GM19452 (cell line): ENCODE measurements at regions not wholly inside any gene's neighbourhood (a gene's known extent, or its start where the extent isn't known, plus 50 kb on each side); places are given as distances from the start of the nearest gene placed in this dataset.
"Not testable (repeated sequence)": the region's sequence is repeated elsewhere in the genome, so short reads cannot be mapped to it uniquely, and the experiment has no call there.

ENCODE experiments used
- ATAC-seq: cut with Tn5 transposase; IDR thresholded peaks from one replicate; pipeline ENCODE4 v1.9.1; 2021; ENCODE audit not compliant: unreplicated experiment

GRCh38 chr1:148386617-148387016 is 96.5 kb downstream of the PPIAL4G start:
- ATAC-seq = no peak

- not testable (repeated sequence) for ATAC-seq
Observed at GRCh38 chr1:148386031-148386398, 97.1 kb downstream of the PPIAL4G start.

GRCh38 chr1:148385371-148386030 is 97.6 kb downstream of the PPIAL4G start:
- no peak for ATAC-seq

DNA sequence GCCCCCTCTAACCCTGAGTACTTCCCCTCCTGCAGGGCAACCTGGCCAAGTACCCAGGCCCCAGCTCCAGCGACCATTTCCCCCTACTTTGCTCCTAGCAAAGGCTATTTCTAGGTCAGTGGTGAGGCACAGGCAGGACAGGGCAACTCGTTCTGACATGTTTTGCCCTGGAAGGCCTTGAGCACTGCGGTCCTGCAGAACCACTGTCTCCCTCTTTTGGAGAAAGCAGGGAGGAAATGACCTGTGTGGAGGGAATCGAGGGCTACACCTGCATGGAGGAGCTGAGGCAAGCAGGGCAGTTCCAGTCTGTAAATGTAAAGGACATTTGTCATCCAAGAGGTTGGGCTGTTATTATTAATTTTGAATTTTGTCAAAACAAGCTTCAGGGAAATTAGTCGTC is 99.1 kb downstream of the PPIAL4G start:
- no peak for ATAC-seq

DNA sequence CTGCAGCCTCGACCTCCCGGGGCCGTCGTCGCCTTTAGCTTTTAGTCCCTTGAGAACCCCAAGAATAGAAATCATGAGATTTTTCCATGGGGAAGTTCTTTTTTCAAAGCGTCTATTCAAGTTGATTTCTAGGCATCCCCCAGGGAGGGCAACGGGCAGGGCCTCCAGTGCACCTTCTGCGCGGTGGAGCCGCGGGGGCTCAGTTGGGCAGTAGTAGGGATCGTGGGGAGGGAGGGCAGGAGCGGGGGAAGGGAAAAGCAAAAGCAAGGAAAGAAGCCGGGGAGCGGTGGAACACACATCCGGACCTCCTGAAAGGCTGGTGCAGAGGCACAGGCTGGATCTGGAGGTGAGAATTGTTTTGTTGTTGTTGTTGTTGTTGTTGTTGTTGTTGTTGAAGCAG is 103.4 kb downstream of the PPIAL4G start:
- ATAC-seq = no peak

GRCh38 chr1:148379170-148379500 is 104.0 kb downstream of the PPIAL4G start:
- ATAC-seq = no peak

DNA sequence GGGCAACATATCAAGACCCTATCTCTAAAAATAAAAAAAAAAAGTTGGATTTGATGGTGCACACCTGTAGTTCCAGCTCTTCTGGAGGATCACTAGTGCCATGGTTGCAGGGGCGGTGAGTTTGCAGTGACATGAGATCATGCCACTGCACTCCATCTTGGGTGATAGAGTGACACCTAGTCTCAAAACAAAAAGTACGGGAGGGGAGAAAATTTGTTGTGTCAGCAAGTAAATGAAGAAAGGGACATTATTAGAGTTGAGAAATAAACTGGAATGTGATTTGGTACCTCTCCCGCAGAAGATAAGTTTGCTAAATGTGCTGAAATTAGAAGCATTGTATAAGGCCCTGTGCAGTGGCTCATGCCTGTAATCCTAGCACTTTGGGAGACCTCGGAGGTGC is 105.1 kb downstream of the PPIAL4G start:
- not testable (repeated sequence) for ATAC-seq

DNA sequence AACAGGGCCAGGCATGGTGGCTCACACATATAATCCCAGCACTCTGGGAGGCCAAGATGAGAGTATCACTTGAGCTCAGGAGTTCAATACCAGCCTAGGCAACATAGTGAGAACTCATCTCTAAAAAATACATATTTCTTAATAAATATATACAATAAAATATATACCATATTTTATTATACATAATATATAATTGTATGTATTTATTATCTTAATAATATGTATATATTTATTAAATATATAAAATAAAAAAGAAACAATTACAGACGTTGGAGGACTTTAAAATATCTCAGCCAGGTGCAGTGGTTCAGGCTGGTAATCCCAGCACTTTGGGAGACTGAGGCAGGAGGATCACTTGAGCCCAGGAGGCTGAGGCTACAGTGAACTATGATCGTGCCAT is 106.1 kb downstream of the PPIAL4G start:
- ATAC-seq = not testable (repeated sequence)

DNA sequence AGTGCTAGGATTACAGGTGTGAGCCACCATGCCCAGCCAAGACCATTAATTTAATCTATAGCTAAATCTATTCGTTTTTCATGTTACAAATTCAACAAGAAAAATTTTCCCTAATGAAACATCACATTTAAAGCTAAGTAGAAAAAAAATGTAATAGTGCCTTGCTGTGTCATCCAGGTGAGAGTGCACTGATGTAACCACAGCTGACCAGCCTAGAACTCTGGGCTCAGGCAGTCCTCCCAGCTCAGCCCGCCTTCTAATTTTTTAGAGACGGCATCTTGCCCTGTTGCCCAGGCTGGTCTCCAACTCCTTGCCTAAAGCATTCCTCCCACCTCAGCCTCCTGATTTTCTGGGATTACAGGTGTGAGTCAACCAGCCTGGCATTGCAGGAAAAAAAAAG is 109.0 kb downstream of the PPIAL4G start:
- no peak for ATAC-seq

DNA sequence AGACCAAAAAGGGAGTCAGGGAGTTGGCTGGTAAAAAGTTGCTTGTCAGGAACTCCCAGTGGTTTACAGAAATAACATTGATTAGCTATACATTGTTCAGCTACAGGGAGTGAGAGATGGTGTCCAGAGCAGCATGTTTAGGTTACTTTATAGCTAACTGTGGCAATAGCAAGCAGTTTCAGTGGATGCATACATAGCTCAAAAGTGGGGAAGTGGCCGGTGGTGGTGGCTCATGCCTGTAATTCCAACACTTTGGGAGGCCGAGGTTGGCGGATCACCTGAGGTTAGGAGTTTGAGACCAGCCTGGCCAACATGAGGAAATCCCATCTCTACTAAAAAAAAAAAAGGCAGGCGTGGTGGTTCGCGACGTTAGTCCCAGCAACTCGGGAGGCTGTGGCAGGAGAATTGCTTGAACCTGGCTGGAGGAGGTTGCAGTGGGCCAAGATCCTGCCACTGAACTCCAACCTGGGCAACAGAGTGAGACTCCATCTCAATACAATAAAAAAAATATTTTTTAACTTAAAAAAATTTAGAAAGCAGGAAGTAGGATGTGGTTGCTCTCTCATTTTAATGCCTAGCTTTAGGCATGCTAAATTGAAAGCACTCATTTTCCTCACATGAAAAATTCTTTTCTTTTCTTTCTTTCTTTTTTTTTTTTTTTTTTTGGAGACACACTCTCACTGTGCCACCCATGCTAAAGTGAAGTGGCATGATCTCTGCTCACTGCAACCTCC is 109.7 kb downstream of the PPIAL4G start:
- no peak for ATAC-seq

GRCh38 chr1:148372731-148373130 is 110.4 kb downstream of the PPIAL4G start:
- ATAC-seq = no peak

DNA sequence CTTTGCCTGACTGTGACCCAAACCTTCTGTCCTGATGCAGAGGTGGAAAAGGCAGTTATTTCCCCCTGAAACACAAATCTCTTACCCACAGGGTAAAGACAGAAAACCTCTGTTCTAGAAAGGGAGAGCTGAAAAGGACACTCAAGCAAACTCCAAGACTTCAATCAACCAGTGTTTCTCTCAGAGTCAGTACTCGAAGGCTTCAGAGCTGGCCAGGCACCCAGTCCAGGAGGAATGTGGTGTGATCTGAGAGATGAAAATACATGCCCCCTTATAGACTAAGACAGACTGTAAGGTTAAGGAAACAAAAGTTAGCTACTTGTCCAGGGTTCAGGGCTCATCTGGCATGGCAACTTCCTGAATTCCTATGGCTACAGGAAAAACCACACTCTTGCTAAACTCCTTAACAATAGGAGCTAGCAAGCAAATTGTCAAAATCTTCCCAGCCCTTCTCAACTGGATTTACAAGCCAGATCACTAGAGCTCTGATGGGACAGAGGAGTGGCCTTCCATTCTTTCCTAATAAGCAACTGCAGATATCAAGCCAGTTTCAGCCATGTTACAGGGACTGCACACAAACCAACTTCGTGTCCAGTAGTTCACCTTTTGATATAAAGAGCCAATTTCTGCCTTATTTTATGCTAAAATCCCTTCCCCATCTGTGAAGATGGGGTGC is 110.9 kb downstream of the PPIAL4G start:
- not testable (repeated sequence) for ATAC-seq

GRCh38 chr1:148371551-148371994 is 111.5 kb downstream of the PPIAL4G start:
- not testable (repeated sequence) for ATAC-seq

DNA sequence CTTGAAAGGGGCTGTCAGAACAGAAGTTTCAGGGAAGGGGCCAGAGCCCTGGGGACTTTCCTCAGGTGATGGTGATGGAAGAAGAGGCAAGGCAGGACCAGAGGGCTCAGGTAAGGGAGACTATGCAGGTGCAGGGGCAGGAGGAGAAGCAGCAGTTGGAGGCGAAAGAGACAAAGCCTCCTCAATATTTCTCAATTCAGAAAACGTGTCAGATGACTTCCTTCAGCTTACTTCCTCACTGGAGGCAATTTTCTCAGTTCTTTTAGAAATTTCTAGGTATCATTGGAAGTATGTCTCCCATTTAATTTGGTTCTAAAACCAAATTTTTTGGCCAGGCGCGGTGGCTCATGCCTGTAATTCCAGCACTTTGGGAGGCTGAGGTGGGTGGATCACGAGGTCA is 112.4 kb downstream of the PPIAL4G start:
- not testable (repeated sequence) for ATAC-seq

- no peak for ATAC-seq
Observed at GRCh38 chr1:148367596-148367995, 115.5 kb downstream of the PPIAL4G start.

DNA sequence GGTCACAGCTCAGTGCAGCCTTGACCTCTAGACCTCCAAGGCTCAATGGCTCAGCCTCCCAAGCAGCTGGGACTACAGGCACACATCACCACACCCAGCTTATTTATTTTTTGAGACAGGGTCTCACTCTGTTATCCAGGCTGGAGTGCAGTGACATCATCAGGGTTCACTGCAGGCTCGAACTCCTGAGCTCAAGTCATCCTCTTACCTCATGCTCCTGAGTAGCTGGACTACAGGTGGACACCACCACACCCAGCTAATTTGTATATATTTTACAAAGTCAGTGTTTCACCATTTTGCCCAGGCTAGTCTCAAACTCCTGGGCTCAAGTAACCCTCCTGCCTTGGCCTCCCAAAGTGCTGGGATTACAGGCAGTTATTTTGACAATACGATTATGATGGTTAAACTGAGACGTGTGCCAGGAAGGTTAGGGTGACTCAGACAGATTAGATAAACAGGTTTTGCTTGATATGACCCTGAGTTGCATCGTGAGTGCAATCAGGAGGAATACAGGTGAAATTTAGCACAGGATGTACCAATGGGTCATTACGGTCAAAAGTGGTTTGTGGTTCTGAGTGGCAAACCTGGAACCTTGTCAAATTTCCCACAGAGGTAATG is 116.9 kb downstream of the PPIAL4G start:
- not testable (repeated sequence) for ATAC-seq

DNA sequence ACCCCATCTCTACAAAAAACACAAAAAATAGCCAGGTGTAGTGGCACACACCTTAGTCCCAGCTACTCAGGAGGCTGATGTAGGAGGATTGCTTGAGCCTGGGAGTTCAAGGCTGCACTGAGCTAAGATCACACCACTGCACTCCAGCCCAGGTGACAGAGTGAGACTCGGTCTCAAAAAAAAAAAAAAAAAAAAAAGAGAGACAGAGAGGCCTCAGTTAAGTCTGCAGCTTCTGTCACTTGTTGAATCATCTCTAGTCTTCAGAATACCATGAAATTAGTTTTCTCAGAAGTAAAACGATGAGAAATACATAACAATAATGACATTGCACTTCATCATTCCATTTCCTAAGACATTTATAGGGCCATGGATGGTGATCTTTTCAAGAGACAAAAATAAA is 118.0 kb downstream of the PPIAL4G start:
- not testable (repeated sequence) for ATAC-seq

DNA sequence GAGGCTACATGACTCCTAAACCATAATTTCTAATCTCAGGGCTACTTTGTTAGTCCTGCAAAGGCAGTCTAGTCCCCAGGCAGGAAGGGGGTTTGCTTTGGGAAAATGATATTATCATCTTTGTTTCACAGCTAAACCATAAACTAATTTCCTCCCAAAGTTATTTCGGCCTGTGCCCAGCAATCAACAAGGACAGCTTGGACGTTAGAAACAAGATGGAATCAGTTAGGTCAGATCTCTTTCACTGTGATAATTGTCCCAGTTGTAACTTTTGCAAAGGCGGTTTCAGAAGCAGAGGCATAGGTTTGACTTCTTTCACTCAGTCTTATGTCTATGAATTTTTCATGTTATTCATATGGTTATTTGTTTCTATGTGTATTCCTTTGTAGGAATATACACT is 119.1 kb downstream of the PPIAL4G start:
- not testable (repeated sequence) for ATAC-seq

DNA sequence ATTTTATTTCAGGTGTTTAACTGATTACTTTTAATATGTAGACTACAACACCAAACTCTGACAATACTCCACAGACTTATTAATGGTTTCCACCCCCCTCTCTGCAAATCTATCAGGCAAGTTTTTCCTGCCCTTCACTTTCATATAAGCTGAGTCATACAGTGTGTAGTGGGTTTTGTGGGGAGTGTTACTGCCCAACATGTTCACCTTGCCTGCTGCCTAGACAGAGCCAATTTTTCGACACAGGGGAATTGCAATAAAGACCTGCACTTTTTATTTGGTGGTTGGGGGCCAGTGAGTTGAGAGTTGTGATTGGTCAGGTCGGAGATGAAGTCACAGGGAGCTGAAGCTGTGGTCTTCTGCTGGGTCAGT is 119.7 kb downstream of the PPIAL4G start:
- no peak for ATAC-seq

DNA sequence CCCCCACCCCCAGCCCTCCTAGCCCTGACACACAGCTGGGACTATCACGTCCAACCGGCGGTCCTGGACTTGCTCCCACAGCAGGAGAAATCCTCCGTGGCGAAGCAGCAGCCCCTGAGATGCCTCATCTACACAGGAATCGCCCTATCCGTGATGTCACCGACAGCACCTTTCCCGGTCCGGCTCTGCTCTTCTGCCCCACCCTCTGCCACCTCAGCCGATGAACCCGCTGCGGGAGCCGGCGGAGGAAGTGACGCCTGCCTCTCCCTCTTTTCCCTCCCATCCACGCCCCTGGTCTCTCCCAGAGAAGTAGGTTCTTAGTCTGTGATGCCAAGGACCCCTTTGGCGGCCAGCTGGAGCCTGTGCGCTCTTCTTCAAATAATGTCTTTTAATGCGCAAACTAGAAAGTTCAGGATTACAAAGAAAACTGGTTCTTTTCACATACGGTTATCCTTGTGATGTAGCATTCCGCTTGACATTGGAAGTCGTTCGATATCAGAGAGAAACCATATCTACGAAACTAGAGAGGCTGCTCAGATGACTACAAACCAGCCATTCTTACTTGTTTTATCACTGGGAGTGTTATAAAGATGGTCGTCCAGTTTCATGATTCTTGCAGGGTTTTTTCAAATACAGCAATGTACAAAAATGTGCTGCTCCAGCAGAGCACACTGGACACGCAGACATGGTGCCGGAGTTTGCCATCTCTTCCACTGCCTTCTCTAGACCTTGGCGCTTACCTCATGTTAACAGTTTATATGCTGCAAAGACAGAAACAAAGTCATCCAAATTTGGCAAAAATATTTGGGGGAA is 120.3 kb downstream of the PPIAL4G start:
- no peak for ATAC-seq

GRCh38 chr1:148362216-148362611 is 120.9 kb downstream of the PPIAL4G start:
- no peak for ATAC-seq
